ENCODE measurements at regions not wholly inside any gene's neighbourhood (a gene's known extent, or its start where the extent isn't known, plus 50 kb on each side); places are given as distances from the start of the nearest gene placed in this dataset.

DNA sequence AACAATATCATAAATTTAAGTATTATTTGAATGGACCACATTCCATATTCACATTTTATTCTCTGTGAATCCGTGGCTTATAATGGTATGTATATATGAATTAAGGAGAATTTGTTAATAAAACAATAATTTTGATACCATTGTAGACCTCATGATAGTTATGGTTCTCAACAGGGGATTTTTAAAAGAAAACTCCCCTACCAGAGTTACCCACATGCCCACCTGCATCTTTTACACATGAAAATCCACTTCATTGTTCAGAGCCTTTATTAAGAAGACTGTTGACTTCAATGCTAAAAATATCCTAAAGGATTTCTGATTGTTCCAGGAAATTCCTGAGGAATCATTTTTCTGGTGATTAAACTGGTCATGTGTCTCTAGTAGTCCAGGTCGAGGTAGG lies 557.7 kb upstream of the MEF2C start:
- no peak overlapping the region for H3K4me2 ChIP-seq (ENCODE audit: low read depth, low read length)
- H2BK5ac ChIP-seq (ENCODE audit: low read depth, low read length, poor library complexity, severe bottlenecking): no peak overlapping the region
- H3K79me1 ChIP-seq (ENCODE audit: low read depth in 1 of 2, low read length in 2 of 2): no peaks in the 10 kb centered on the region
- in situ Hi-C loops (cut with MboI; ENCODE audit: low sequenced_read_pairs) (no loop called here), intact Hi-C loops (cut with micrococcal nuclease) (no loop called here), dilution Hi-C loops (cut with HindIII; ENCODE audit: low sequenced_read_pairs, unreplicated experiment) (no loop called here)
- H3K4me3 ChIP-seq (ENCODE audit: insufficient read depth, low read depth, low read length): no peak overlapping the region
- no peaks in the 10 kb centered on the region for H3K9me3 ChIP-seq (ENCODE audit: control insufficient read depth, insufficient read depth, low read length)
- H3K9me1 ChIP-seq (ENCODE audit: insufficient read depth, low read length): no peaks in the 10 kb centered on the region
- no peak overlapping the region for H3K23ac ChIP-seq (ENCODE audit: low read depth, low read length)
- H2BK120ac ChIP-seq (ENCODE audit: low read depth, low read length): no peak overlapping the region
- no peak overlapping the region for H2AFZ ChIP-seq (replicated peaks; ENCODE audit: low read length, poor library complexity)
- peaks cover 2% of the 10 kb centered on the region for H3K27me3 ChIP-seq (ENCODE audit: control insufficient read depth, insufficient read depth, low read length)
- H4K91ac ChIP-seq (ENCODE audit: insufficient read depth, low read depth, low read length): no peak overlapping the region
- no peak overlapping the region for H3K56ac ChIP-seq (ENCODE audit: extremely low read depth, insufficient read depth, low read length)
- no peaks in the 10 kb centered on the region for H4K20me1 ChIP-seq (ENCODE audit: insufficient read depth, low read length)
- no peak overlapping the region for H2BK15ac ChIP-seq (ENCODE audit: low read depth, low read length)
- H2AK9ac ChIP-seq (replicated peaks; ENCODE audit: low read depth, low read length, poor library complexity): no peak overlapping the region
- H2AK5ac ChIP-seq (ENCODE audit: low read depth, low read length): no peak overlapping the region
- POLR2A ChIA-PET (ENCODE audit: unreplicated experiment): no interaction called here
- no peak overlapping the region for H4K8ac ChIP-seq (ENCODE audit: low read depth in 2 of 2, low read length in 2 of 2)
- ATAC-seq (ENCODE audit: low read depth): no peak
- H3K4ac ChIP-seq (ENCODE audit: low read depth, low read length): no peak overlapping the region
- no peak overlapping the region for H3K18ac ChIP-seq (ENCODE audit: low read depth, low read length)
- H3K27ac ChIP-seq (ENCODE audit: insufficient read depth, low read length): no peak overlapping the region
- H3K9ac ChIP-seq (ENCODE audit: low read depth, low read length): no peak overlapping the region
- TF ChIP-seq ELK1 (IDR thresholded peaks at IDR 0.05; ENCODE audit: borderline replicate concordance, low read depth, low read length): no peak
- no peak for TF ChIP-seq CEBPB (IDR thresholded peaks at IDR 0.05; ENCODE audit: low read depth, low read length)
- no peak for TF ChIP-seq MXI1 (IDR thresholded peaks at IDR 0.05; ENCODE audit: borderline replicate concordance, low read depth, low read length)
- TF ChIP-seq USF2 (IDR thresholded peaks at IDR 0.05; ENCODE audit: low read depth, low read length): no peak
- TF ChIP-seq MAZ (IDR thresholded peaks at IDR 0.05; ENCODE audit: borderline replicate concordance, low read depth, low read length): no peak
- TF ChIP-seq BHLHE40 (IDR thresholded peaks at IDR 0.05; ENCODE audit: low read depth, low read length): no peak
- TF ChIP-seq RFX5 (IDR thresholded peaks at IDR 0.05; ENCODE audit: low read depth, low read length): no peak
- TF ChIP-seq SMC3 (IDR thresholded peaks at IDR 0.05; ENCODE audit: low read depth, low read length): no peak
- no peak for TF ChIP-seq RCOR1 (IDR thresholded peaks at IDR 0.05; ENCODE audit: insufficient replicate concordance, low read length)
- TF ChIP-seq FOS (IDR thresholded peaks at IDR 0.05; ENCODE audit: low read depth, low read length): no peak
- no peak for TF ChIP-seq NFE2L2 (IDR thresholded peaks at IDR 0.05; ENCODE audit: low read depth, low read length)
- no peak for TF ChIP-seq POLR2A (IDR thresholded peaks at IDR 0.05; ENCODE audit: low read depth, low read length)
- TF ChIP-seq RAD21 (IDR thresholded peaks at IDR 0.05; ENCODE audit: low read length): no peak
- no peak overlapping the region for H2BK20ac ChIP-seq (ENCODE audit: low read depth, low read length)
- no peak overlapping the region for H4K5ac ChIP-seq (ENCODE audit: low read depth, low read length)
- no peaks in the 10 kb centered on the region for H3K4me1 ChIP-seq (ENCODE audit: control insufficient read depth, insufficient read depth, low read length)
- no TSS peak for BruUV-seq (replicated peaks)
- WGBS, 2 experiments (ENCODE audit: extremely low coverage in 2 of 2, insufficient read length in 1 of 2): no CpG with 5 or more reads among the region's 2 CpGs
- no peaks in the 10 kb centered on the region for H3K36me3 ChIP-seq (ENCODE audit: control insufficient read depth, insufficient read depth, low read length)
- H3K14ac ChIP-seq (replicated peaks; ENCODE audit: low read depth, low read length): no peak overlapping the region
- CTCF ChIA-PET: no interaction called here
- no peak for DNase-seq
